ENCODE measurements at regions not wholly inside any gene's neighbourhood (a gene's known extent, or its start where the extent isn't known, plus 50 kb on each side); places are given as distances from the start of the nearest gene placed in this dataset.

GRCh38 chr7:28231176-28231575 lies 50.6 kb upstream of the JAZF1 start:
- no peak for DNase-seq

- no peak for DNase-seq
Measured at GRCh38 chr7:28236560-28236959, 56.0 kb upstream of the JAZF1 start.

GRCh38 chr7:28237363-28237762 lies 56.8 kb upstream of the JAZF1 start:
- DNase-seq = no peak

- DNase-seq = peak; percentile 47
Measured at GRCh38 chr7:28239823-28240204, 59.2 kb upstream of the JAZF1 start.

- DNase-seq = no peak
Measured at GRCh38 chr7:28240481-28240880, 59.9 kb upstream of the JAZF1 start.

- DNase-seq = no peak
Measured at GRCh38 chr7:28243861-28244260, 63.3 kb upstream of the JAZF1 start.

- no peak for DNase-seq
Measured at GRCh38 chr7:28245123-28245878, 64.7 kb upstream of the JAZF1 start.

GRCh38 chr7:28246921-28247461 lies 66.4 kb upstream of the JAZF1 start:
- DNase-seq = no peak

- no peak for DNase-seq
Measured at GRCh38 chr7:28258240-28258639, 77.6 kb upstream of the JAZF1 start.

- DNase-seq = no peak
Measured at GRCh38 chr7:28260969-28261368, 80.4 kb upstream of the JAZF1 start.

- no peak for DNase-seq
Measured at GRCh38 chr7:28263622-28264271, 83.2 kb upstream of the JAZF1 start.

- DNase-seq = no peak
Measured at GRCh38 chr7:28266402-28266801, 85.8 kb upstream of the JAZF1 start.

- no peak for DNase-seq
Measured at GRCh38 chr7:28267012-28267411, 86.4 kb upstream of the JAZF1 start.

- no peak for DNase-seq
Measured at GRCh38 chr7:28269700-28270361, 89.2 kb upstream of the JAZF1 start.

- no peak for DNase-seq
Measured at GRCh38 chr7:28270536-28270935, 89.9 kb upstream of the JAZF1 start.

- no peak for DNase-seq
Measured at GRCh38 chr7:28272461-28272877, 91.9 kb upstream of the JAZF1 start.

GRCh38 chr7:28276298-28276697 lies 95.7 kb upstream of the JAZF1 start:
- DNase-seq = no peak

GRCh38 chr7:28277364-28277763 lies 96.8 kb upstream of the JAZF1 start:
- no peak for DNase-seq

- no peak for DNase-seq
Measured at GRCh38 chr7:28277958-28278357, 97.4 kb upstream of the JAZF1 start.

- no peak for DNase-seq
Measured at GRCh38 chr7:28280516-28280915, 99.9 kb upstream of the JAZF1 start.

GRCh38 chr7:28290496-28290895 lies 109.9 kb upstream of the JAZF1 start:
- DNase-seq = no peak

GRCh38 chr7:28291559-28291958 lies 111.0 kb upstream of the JAZF1 start:
- DNase-seq = no peak

GRCh38 chr7:28292834-28293526 lies 112.4 kb upstream of the JAZF1 start:
- no peak for DNase-seq

GRCh38 chr7:28293527-28293835 lies 112.9 kb upstream of the JAZF1 start:
- no peak for DNase-seq
